DND-41 (cell line): ENCODE measurements at regions not wholly inside any gene's neighbourhood (a gene's known extent, or its start where the extent isn't known, plus 50 kb on each side); places are given as distances from the start of the nearest gene placed in this dataset.

Source experiments
- CTCF ChIP-seq: IDR thresholded peaks from 2 replicates; pipeline ENCODE4 v1.5.1; 2012; ENCODE audit warnings: borderline replicate concordance, low read length, moderate library complexity, mild to moderate bottlenecking; ENCODE audit not compliant: poor library complexity, severe bottlenecking; ENCODE audit errors: extremely low read depth
- EZH2 ChIP-seq: IDR thresholded peaks from 3 replicates; pipeline ENCODE4 v1.6.1; 2012; ENCODE audit warnings: borderline replicate concordance, low read depth, mild to moderate bottlenecking, moderate library complexity, low read length, inconsistent platforms; ENCODE audit not compliant: severe bottlenecking

- TF ChIP-seq CTCF = no peak
- TF ChIP-seq EZH2 = no peak
Measured at GRCh38 chr4:125123570-125124109, 191.1 kb upstream of the FAT4 start.
